Psoas muscle (tissue), 7 donors: ENCODE measurements at regions not wholly inside any gene's neighbourhood (a gene's known extent, or its start where the extent isn't known, plus 50 kb on each side); places are given as distances from the start of the nearest gene placed in this dataset.

Experiments used
- ATAC-seq, 4 donors: fragments of 200-7000 bp; cut with Tn5 transposase; one replicate each; pipeline ENCODE4 v1.9.1; 2020; ENCODE audit warnings: moderate library complexity in 3 of 4, mild to moderate bottlenecking in 2 of 4
- DNase-seq, 2 donors: peaks; one replicate each; pipeline ENCODE4 v3.0.0-alpha.2; 2020
- H3K27ac ChIP-seq: fragments of 200-600 bp; one replicate; pipeline ENCODE4 v1.8.0; 2022
- H3K27me3 ChIP-seq, 3 donors: fragments of 200-600 bp in 1 of 3; one replicate each; pipeline versions ENCODE4 v1.6.1 to v1.8.0; 2013 to 2022; ENCODE audit warnings: low read length in 2 of 3, mild to moderate bottlenecking in 2 of 3, moderate library complexity in 1 of 3; ENCODE audit not compliant: insufficient read depth in 3 of 3
- H3K36me3 ChIP-seq, 2 donors: fragments of 200-600 bp in 1 of 2; one replicate each; pipeline versions ENCODE4 v1.6.1 to v1.8.0; 2013 to 2022; ENCODE audit warnings: low read depth in 1 of 2, mild to moderate bottlenecking in 1 of 2, moderate library complexity in 1 of 2; ENCODE audit not compliant: insufficient read depth in 1 of 2
- H3K4me1 ChIP-seq: fragments of 200-600 bp; one replicate; pipeline ENCODE4 v1.8.0; 2022
- H3K4me3 ChIP-seq: fragments of 200-600 bp; one replicate; pipeline ENCODE4 v1.8.0; 2022; ENCODE audit warnings: mild to moderate bottlenecking
- H3K9me3 ChIP-seq: fragments of 200-600 bp; one replicate; pipeline ENCODE4 v1.8.0; 2022
- CTCF ChIP-seq: fragments of 200-600 bp; IDR thresholded peaks from one replicate; pipeline ENCODE4 v1.8.0; 2022; ENCODE audit warnings: antibody characterized with exemption
- WGBS, 3 donors: extraction: QIAGEN DNeasy Blood & Tissue Kit; methylation state at CpG; one replicate each; pipeline versions ENCODE4 v1.1.6 to v1.1.7; 2013; 5-methylcytosine and 5-hydroxymethylcytosine counted together
- intact Hi-C, 2 donors: fragments of 100-400 bp; cut with DNase I; formaldehyde crosslinking; loops; one replicate each; pipeline versions ENCODE4 v1.11.0 to v1.14.2; 2022
- donor health status: healthy with polysubstance abuse.
- donor health status: DM: no; HTN: no; CAD: no; lungs with moderate emphysema.
- donor health status: Bipolar disorder and iron deficiency.
- donor health status: healthy.
- donor health status: DM: yes; HTN: yes; CAD: no.
- donor health status: DM: no; HTN: no; CAD: no.
- donor health status: DM: yes; HTN: yes; CAD: no.

- intact Hi-C loops, result loop anchor here in 1 of 2 donors (5.0 kb wide), 1 partner anchor 125 kb away; no protein-coding TSS in a partner anchor
- DNase-seq (no peak), ATAC-seq (no peak)
- no peak for TF ChIP-seq CTCF
- Histone ChIP-seq H3K9me3 (no peaks in the 10 kb centered on the region), H3K36me3 (no peaks in the 10 kb centered on the region), H3K4me3 (no peak overlapping the region), H3K27ac (no peak overlapping the region), H3K27me3 (no peaks in the 10 kb centered on the region), H3K4me1 (peaks cover 11% of the 10 kb centered on the region)
- 14 to 32% (median 32%) methylated on average over 3 of the region's 3 CpGs for WGBS, 3 donors
Observed at GRCh38 chr6:71512256-71512655, 223.6 kb downstream of the OGFRL1 start.

GRCh38 chr6:71513036-71513435, 224.4 kb downstream of the OGFRL1 start:
- Histone ChIP-seq H3K27me3 (no peaks in the 10 kb centered on the region), H3K27ac (no peak overlapping the region), H3K4me3 (no peak overlapping the region), H3K9me3 (no peaks in the 10 kb centered on the region), H3K36me3 (no peaks in the 10 kb centered on the region), H3K4me1 (peaks cover 11% of the 10 kb centered on the region)
- intact Hi-C loops, result loop anchor here in 1 of 2 donors (5.0 kb wide), 1 partner anchor 126 kb away; no protein-coding TSS in a partner anchor
- DNase-seq (no peak), ATAC-seq (no peak)
- 19 to 37% (median 29%) methylated on average over 3 of the region's 3 CpGs for WGBS, 3 donors
- no peak for TF ChIP-seq CTCF

DNA sequence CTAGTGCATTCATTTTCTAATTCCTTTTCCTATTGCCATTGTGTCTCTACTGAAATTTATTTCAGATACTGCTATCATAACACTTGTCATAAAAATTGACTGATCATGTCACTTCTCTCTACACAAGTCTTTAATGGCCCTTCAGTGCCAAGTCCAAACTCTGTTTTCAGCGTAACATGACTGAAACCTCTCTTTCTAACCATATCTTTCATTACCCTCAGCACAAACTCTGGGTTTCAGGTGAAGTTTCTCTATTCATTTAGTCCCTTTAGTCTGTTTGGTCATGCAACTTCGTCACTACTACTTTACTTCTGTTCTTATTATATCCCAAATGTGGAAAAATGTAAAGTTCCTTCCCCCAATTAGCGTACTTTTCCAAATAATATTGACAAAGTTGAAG, 234.9 kb downstream of the OGFRL1 start:
- Histone ChIP-seq H3K4me3 (no peak overlapping the region), H3K27me3 (peaks cover 0 to 4% (median 0%) of the 10 kb centered on the region in 3 donors), H3K9me3 (no peaks in the 10 kb centered on the region), H3K36me3 (no peaks in the 10 kb centered on the region), H3K27ac (no peak overlapping the region), H3K4me1 (no peaks in the 10 kb centered on the region)
- intact Hi-C loops, result no loop called here
- no peak for TF ChIP-seq CTCF
- ATAC-seq (no peak), DNase-seq (no peak)
- 88 to 93% (median 91%) methylated on average over 3 of the region's 3 CpGs for WGBS, 3 donors

- H3K4me1 ChIP-seq, result no peaks in the 10 kb centered on the region
- H3K27me3 ChIP-seq, result peaks cover 0 to 4% (median 0%) of the 10 kb centered on the region in 3 donors
- no peaks in the 10 kb centered on the region for H3K36me3 ChIP-seq
- DNase-seq (no peak), ATAC-seq (no peak)
- H3K4me3 ChIP-seq, result no peak overlapping the region
- H3K27ac ChIP-seq, result no peak overlapping the region
- WGBS, 3 donors, result 77 to 83% (median 82%) methylated on average over 4 of the region's 4 CpGs
- H3K9me3 ChIP-seq, result no peaks in the 10 kb centered on the region
- TF ChIP-seq CTCF, result no peak
- intact Hi-C loops, result no loop called here
Observed at GRCh38 chr6:71524201-71524600, 235.6 kb downstream of the OGFRL1 start.

DNA sequence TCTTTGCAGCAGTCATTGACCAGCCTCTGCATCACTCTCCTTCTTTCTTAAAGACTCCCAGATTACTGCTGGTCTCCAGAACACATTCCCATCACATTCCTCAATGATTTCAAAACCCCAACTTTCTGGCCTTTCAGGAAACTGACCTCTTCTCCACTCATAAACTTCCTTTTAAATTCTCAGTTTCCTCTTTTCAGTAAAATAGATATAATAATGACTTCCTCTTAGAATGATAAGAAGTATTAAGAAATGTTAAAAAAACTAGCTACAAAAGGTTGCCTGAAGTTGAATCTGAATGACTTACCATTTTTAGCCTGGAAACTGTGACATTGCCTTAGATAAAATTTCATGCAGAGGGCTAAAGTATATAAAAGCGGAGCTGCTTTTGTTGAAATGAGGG, 239.3 kb downstream of the OGFRL1 start:
- no peaks in the 10 kb centered on the region for H3K36me3 ChIP-seq
- no peak overlapping the region for H3K4me3 ChIP-seq
- H3K27me3 ChIP-seq, result peaks cover 0 to 4% (median 0%) of the 10 kb centered on the region in 3 donors
- ATAC-seq (no peak), DNase-seq (no peak)
- 91 to 97% (median 95%) methylated on average over 1 of the region's 1 CpG for WGBS, 3 donors
- intact Hi-C loops, result no loop called here
- no peaks in the 10 kb centered on the region for H3K4me1 ChIP-seq
- H3K27ac ChIP-seq, result no peak overlapping the region
- no peak for TF ChIP-seq CTCF
- no peaks in the 10 kb centered on the region for H3K9me3 ChIP-seq
